ENCODE measurements at regions not wholly inside any gene's neighbourhood (a gene's known extent, or its start where the extent isn't known, plus 50 kb on each side); places are given as distances from the start of the nearest gene placed in this dataset.

- no peak for TF ChIP-seq SMAD1 (IDR thresholded peaks at IDR 0.05; ENCODE audit: low read depth, partially characterized antibody)
- TF ChIP-seq BHLHE40 (IDR thresholded peaks at IDR 0.05; ENCODE audit: borderline replicate concordance in 1 of 2, low read depth in 2 of 2, low read length in 1 of 2) = no peak
- no peak for TF ChIP-seq CREB1 (IDR thresholded peaks at IDR 0.05; ENCODE audit: low read depth)
- TF ChIP-seq BRCA1 (IDR thresholded peaks at IDR 0.05; ENCODE audit: low read depth, low read length) = no peak
- TF ChIP-seq ZNF592 (IDR thresholded peaks at IDR 0.05) = no peak
- TF ChIP-seq TARDBP (IDR thresholded peaks at IDR 0.05; ENCODE audit: borderline replicate concordance) = no peak
- no peak for TF ChIP-seq CEBPB (IDR thresholded peaks at IDR 0.05; ENCODE audit: borderline replicate concordance in 1 of 2, low read depth in 2 of 2, low read length in 2 of 2)
- TF ChIP-seq CTCF (IDR thresholded peaks at IDR 0.05 in 2 of 3, conservative IDR thresholded peaks at IDR 0.05 in 1 of 3; ENCODE audit: control insufficient read depth in 2 of 3, extremely low read depth in 1 of 3, insufficient read depth in 1 of 3, low read depth in 3 of 3, low read length in 3 of 3) = no peak
- TF ChIP-seq ESRRA (IDR thresholded peaks at IDR 0.05; ENCODE audit: low read length) = no peak
- no peak for TF ChIP-seq POLR2A (IDR thresholded peaks at IDR 0.05; ENCODE audit: low read depth, low read length)
- TF ChIP-seq TCF7 (IDR thresholded peaks at IDR 0.05; ENCODE audit: borderline replicate concordance) = no peak
- no peak for TF ChIP-seq POLR2AphosphoS5 (IDR thresholded peaks at IDR 0.05; ENCODE audit: low read length)
- TF ChIP-seq EZH2 (IDR thresholded peaks at IDR 0.05; ENCODE audit: borderline replicate concordance, control insufficient read depth, low read depth, low read length) = no peak
- TF ChIP-seq USF1 (IDR thresholded peaks at IDR 0.05; ENCODE audit: borderline replicate concordance, extremely low read length, insufficient read depth, low read depth, low read length) = no peak
Observed at GRCh38 chr6:106860940-106861339, 113.6 kb downstream of the CD24 start.
